Neural cell (in vitro differentiated cells): ENCODE measurements at regions not wholly inside any gene's neighbourhood (a gene's known extent, or its start where the extent isn't known, plus 50 kb on each side); places are given as distances from the start of the nearest gene placed in this dataset.

Experiments
- EZH2 ChIP-seq: fragments of 200-600, 300-800 bp; shearing (Covaris generic), sonication (generic); IDR thresholded peaks from 2 replicates; pipeline ENCODE4 v1.6.1; 2014; ENCODE audit warnings: antibody characterized with exemption, low read length, borderline replicate concordance, mild to moderate bottlenecking; ENCODE audit not compliant: insufficient read depth, poor library complexity, severe bottlenecking
- SMC3 ChIP-seq: fragments of 450-650 bp; conservative IDR thresholded peaks from 2 replicates; pipeline ENCODE4 v1.6.1; 2014; ENCODE audit warnings: antibody characterized with exemption, mild to moderate bottlenecking, moderate library complexity; ENCODE audit not compliant: poor library complexity
- TAF1 ChIP-seq: IDR thresholded peaks from 2 replicates; pipeline ENCODE4 v1.6.1; 2012; ENCODE audit warnings: low read depth
- TF ChIP-seq, protein P1 (sequence below): fragments of 450-650 bp; IDR thresholded peaks from 2 replicates; pipeline ENCODE4 v1.5.1; 2014; ENCODE audit warnings: antibody characterized with exemption, mild to moderate bottlenecking, moderate library complexity; ENCODE audit not compliant: poor library complexity, severe bottlenecking

- TF ChIP-seq, protein P1, sequence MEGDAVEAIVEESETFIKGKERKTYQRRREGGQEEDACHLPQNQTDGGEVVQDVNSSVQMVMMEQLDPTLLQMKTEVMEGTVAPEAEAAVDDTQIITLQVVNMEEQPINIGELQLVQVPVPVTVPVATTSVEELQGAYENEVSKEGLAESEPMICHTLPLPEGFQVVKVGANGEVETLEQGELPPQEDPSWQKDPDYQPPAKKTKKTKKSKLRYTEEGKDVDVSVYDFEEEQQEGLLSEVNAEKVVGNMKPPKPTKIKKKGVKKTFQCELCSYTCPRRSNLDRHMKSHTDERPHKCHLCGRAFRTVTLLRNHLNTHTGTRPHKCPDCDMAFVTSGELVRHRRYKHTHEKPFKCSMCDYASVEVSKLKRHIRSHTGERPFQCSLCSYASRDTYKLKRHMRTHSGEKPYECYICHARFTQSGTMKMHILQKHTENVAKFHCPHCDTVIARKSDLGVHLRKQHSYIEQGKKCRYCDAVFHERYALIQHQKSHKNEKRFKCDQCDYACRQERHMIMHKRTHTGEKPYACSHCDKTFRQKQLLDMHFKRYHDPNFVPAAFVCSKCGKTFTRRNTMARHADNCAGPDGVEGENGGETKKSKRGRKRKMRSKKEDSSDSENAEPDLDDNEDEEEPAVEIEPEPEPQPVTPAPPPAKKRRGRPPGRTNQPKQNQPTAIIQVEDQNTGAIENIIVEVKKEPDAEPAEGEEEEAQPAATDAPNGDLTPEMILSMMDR = no peak
- TF ChIP-seq EZH2 (no peak), TAF1 (no peak), SMC3 (no peak)
Measured at GRCh38 chr4:96134806-96135205, 294.9 kb downstream of the PDHA2 start.
